ENCODE measurements at regions not wholly inside any gene's neighbourhood (a gene's known extent, or its start where the extent isn't known, plus 50 kb on each side); places are given as distances from the start of the nearest gene placed in this dataset.

DNA sequence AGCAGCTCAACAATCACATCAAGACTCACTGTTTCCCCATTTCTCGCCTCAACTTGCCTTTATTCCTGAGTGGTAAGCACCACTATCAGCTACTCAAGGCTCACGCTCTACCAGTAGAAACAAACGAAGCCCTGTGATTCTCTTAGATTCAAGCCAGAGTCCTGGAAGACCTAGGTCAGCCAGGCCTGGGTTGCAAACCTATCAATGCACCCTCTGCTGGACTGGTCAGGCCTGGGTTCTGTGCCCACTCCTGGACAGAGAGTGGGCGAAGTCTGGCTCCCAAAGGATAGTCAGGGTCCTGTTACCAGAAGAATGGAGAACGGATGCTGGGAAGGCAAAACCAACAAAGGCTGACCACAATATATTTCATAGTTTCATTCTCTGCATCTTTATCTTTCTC, 308.4 kb downstream of the SHQ1 start:
- no peak for DNase-seq (ENCODE audit: low spot score)
- no peaks in the 10 kb centered on the region for H3K27me3 ChIP-seq (ENCODE audit: insufficient read depth, poor library complexity, severe bottlenecking)
- H3K4me3 ChIP-seq (ENCODE audit: severe bottlenecking), result no peak overlapping the region
- H3K4me1 ChIP-seq (ENCODE audit: insufficient read depth, poor library complexity, severe bottlenecking), result no peaks in the 10 kb centered on the region
- TF ChIP-seq, protein P1, sequence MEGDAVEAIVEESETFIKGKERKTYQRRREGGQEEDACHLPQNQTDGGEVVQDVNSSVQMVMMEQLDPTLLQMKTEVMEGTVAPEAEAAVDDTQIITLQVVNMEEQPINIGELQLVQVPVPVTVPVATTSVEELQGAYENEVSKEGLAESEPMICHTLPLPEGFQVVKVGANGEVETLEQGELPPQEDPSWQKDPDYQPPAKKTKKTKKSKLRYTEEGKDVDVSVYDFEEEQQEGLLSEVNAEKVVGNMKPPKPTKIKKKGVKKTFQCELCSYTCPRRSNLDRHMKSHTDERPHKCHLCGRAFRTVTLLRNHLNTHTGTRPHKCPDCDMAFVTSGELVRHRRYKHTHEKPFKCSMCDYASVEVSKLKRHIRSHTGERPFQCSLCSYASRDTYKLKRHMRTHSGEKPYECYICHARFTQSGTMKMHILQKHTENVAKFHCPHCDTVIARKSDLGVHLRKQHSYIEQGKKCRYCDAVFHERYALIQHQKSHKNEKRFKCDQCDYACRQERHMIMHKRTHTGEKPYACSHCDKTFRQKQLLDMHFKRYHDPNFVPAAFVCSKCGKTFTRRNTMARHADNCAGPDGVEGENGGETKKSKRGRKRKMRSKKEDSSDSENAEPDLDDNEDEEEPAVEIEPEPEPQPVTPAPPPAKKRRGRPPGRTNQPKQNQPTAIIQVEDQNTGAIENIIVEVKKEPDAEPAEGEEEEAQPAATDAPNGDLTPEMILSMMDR (IDR thresholded peaks at IDR 0.05; ENCODE audit: poor library complexity, severe bottlenecking), result no peak
- no peaks in the 10 kb centered on the region for H3K9me3 ChIP-seq (ENCODE audit: severe bottlenecking)
- H3K27ac ChIP-seq (ENCODE audit: poor library complexity, severe bottlenecking), result no peak overlapping the region
- no peak for ATAC-seq (ENCODE audit: low read depth)
- no peaks in the 10 kb centered on the region for H3K36me3 ChIP-seq (ENCODE audit: low read depth)

DNA sequence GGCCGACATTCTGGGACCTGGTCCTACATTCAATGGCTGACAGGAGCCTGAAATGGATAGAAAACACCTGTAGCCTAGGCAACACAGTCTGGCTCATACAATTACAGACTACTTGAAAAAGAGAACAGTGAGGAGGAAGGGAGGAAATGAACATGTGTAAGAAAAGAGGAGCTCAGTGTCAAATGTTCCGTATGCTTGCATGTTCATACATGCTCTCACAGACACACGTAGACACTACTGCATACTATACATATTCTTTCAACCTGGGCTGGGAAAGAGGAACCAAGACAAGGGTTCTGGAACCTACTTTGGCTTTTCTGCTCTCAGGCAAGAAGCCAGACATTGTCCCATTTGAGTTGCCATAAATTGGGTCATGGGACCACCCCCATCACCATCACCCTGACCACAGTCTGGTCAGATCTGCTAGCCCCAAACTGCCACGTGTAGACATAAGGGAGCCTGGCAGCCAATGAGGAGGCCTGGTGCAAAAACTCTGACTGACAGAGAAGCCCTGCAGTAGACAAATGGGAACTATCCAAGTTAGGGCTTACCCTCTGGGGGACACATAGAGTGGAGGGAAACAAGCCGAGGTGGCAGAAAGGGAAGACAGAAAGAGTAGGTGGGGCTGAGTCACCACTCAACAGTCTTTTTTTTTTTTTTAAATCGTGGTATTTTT, 310.0 kb downstream of the SHQ1 start:
- TF ChIP-seq, protein P1 (IDR thresholded peaks at IDR 0.05; ENCODE audit: poor library complexity, severe bottlenecking), result no peak
- Histone ChIP-seq H3K36me3 (ENCODE audit: low read depth) (no peaks in the 10 kb centered on the region), H3K4me3 (ENCODE audit: severe bottlenecking) (no peak overlapping the region), H3K27me3 (ENCODE audit: insufficient read depth, poor library complexity, severe bottlenecking) (no peaks in the 10 kb centered on the region), H3K9me3 (ENCODE audit: severe bottlenecking) (no peaks in the 10 kb centered on the region), H3K4me1 (ENCODE audit: insufficient read depth, poor library complexity, severe bottlenecking) (no peaks in the 10 kb centered on the region), H3K27ac (ENCODE audit: poor library complexity, severe bottlenecking) (no peak overlapping the region)
- DNase-seq (ENCODE audit: low spot score) (no peak), ATAC-seq (ENCODE audit: low read depth) (no peak)

DNA sequence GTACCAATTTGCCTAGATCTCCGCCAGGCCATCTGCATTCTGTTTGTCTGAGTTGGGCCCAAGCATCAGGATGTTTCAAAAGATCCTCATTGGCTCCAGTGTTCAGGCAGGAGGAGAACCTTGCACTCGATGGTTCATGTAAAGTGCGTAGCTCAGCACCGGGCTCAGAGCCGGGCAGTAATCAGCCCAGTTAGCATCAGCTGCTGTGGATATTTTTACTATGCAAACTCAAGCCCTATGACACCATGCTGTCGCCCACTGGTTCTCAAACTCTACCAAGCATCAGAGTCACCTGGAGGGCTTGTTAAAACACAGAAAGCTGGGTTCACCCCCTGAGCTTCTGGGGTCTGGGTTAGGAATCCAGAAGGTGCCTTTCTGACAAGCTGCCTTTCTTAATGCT, 310.8 kb downstream of the SHQ1 start:
- H3K4me3 ChIP-seq (ENCODE audit: severe bottlenecking), result no peak overlapping the region
- no peaks in the 10 kb centered on the region for H3K9me3 ChIP-seq (ENCODE audit: severe bottlenecking)
- no peaks in the 10 kb centered on the region for H3K4me1 ChIP-seq (ENCODE audit: insufficient read depth, poor library complexity, severe bottlenecking)
- H3K36me3 ChIP-seq (ENCODE audit: low read depth), result no peaks in the 10 kb centered on the region
- TF ChIP-seq, protein P1 (IDR thresholded peaks at IDR 0.05; ENCODE audit: poor library complexity, severe bottlenecking), result no peak
- H3K27ac ChIP-seq (ENCODE audit: poor library complexity, severe bottlenecking), result no peak overlapping the region
- no peaks in the 10 kb centered on the region for H3K27me3 ChIP-seq (ENCODE audit: insufficient read depth, poor library complexity, severe bottlenecking)
- ATAC-seq (ENCODE audit: low read depth), result no peak
- DNase-seq (ENCODE audit: low spot score), result no peak

- no peak overlapping the region for H3K27ac ChIP-seq (ENCODE audit: poor library complexity, severe bottlenecking)
- H3K27me3 ChIP-seq (ENCODE audit: insufficient read depth, poor library complexity, severe bottlenecking), result no peaks in the 10 kb centered on the region
- H3K4me3 ChIP-seq (ENCODE audit: severe bottlenecking), result no peak overlapping the region
- TF ChIP-seq, protein P1 (IDR thresholded peaks at IDR 0.05; ENCODE audit: poor library complexity, severe bottlenecking), result no peak
- H3K36me3 ChIP-seq (ENCODE audit: low read depth), result no peaks in the 10 kb centered on the region
- ATAC-seq (ENCODE audit: low read depth) (no peak), DNase-seq (ENCODE audit: low spot score) (no peak)
- no peaks in the 10 kb centered on the region for H3K9me3 ChIP-seq (ENCODE audit: severe bottlenecking)
- no peaks in the 10 kb centered on the region for H3K4me1 ChIP-seq (ENCODE audit: insufficient read depth, poor library complexity, severe bottlenecking)
These were observed 311.4 kb downstream of the SHQ1 start for GRCh38 chr3:72536878-72537267.

- no peak for ATAC-seq (ENCODE audit: low read depth)
These were observed 311.9 kb downstream of the SHQ1 start for GRCh38 chr3:72536206-72536877.

More at GRCh38 chr3:72536206-72536877, 311.9 kb downstream of the SHQ1 start:
- Histone ChIP-seq H3K27me3 (ENCODE audit: insufficient read depth, poor library complexity, severe bottlenecking) (no peaks in the 10 kb centered on the region), H3K4me1 (ENCODE audit: insufficient read depth, poor library complexity, severe bottlenecking) (no peaks in the 10 kb centered on the region), H3K27ac (ENCODE audit: poor library complexity, severe bottlenecking) (no peak overlapping the region), H3K4me3 (ENCODE audit: severe bottlenecking) (no peak overlapping the region), H3K36me3 (ENCODE audit: low read depth) (no peaks in the 10 kb centered on the region), H3K9me3 (ENCODE audit: severe bottlenecking) (no peaks in the 10 kb centered on the region)
- DNase-seq (ENCODE audit: low spot score), result no peak
- TF ChIP-seq, protein P1 (IDR thresholded peaks at IDR 0.05; ENCODE audit: poor library complexity, severe bottlenecking), result no peak
